Prostate gland (tissue), 2 donors: ENCODE measurements at regions not wholly inside any gene's neighbourhood (a gene's known extent, or its start where the extent isn't known, plus 50 kb on each side); places are given as distances from the start of the nearest gene placed in this dataset.

Experiments
- CTCF ChIP-seq, 4 experiments: fragments of 200-600 bp in 2 of 4; fragments of 450-650 bp in 2 of 4; sonication (generic) in 2 of 4; IDR thresholded peaks; 1 replicate in 3 of 4; 2 replicates in 1 of 4; pipeline ENCODE4 v1.5.1; 2016 to 2019; ENCODE audit warnings: antibody characterized with exemption in 4 of 4, mild to moderate bottlenecking in 2 of 4, moderate library complexity in 2 of 4
- POLR2A ChIP-seq: fragments of 450-650 bp; IDR thresholded peaks from one replicate; pipeline ENCODE4 v1.6.1; 2016; ENCODE audit warnings: antibody characterized with exemption, mild to moderate bottlenecking
- POLR2AphosphoS5 ChIP-seq: sonication (generic); formaldehyde crosslinking; IDR thresholded peaks from one replicate; pipeline ENCODE4 v1.6.1; 2017; ENCODE audit warnings: antibody characterized with exemption

GRCh38 chr3:64352639-64352992 is 127.3 kb upstream of the PRICKLE2 start:
- TF ChIP-seq CTCF (IDR thresholded peaks at IDR 0.05): no peak
- no peak for TF ChIP-seq POLR2A
- TF ChIP-seq POLR2AphosphoS5: no peak
